Endodermal cell (in vitro differentiated cells): ENCODE measurements at regions not wholly inside any gene's neighbourhood (a gene's known extent, or its start where the extent isn't known, plus 50 kb on each side); places are given as distances from the start of the nearest gene placed in this dataset.

Source experiments
- DNase-seq: peaks from one replicate; pipeline ENCODE4 v3.0.0-alpha.2; 2017
- H3K27ac ChIP-seq: 2 replicates; pipeline ENCODE4 v1.5.1; 2013; ENCODE audit warnings: mild to moderate bottlenecking, low read depth, low read length, moderate library complexity
- H3K27me3 ChIP-seq: 2 replicates; pipeline ENCODE4 v1.6.1; 2013; ENCODE audit warnings: mild to moderate bottlenecking, low read length, moderate library complexity; ENCODE audit not compliant: insufficient read depth, control insufficient read depth, poor library complexity, severe bottlenecking
- H3K36me3 ChIP-seq: 2 replicates; pipeline ENCODE4 v1.7.0; 2013; ENCODE audit warnings: mild to moderate bottlenecking, low read length, moderate library complexity; ENCODE audit not compliant: control insufficient read depth, insufficient read depth
- H3K4me1 ChIP-seq: one replicate; pipeline ENCODE4 v1.7.0; 2013; ENCODE audit warnings: low read length; ENCODE audit not compliant: control insufficient read depth, insufficient read depth
- H3K4me3 ChIP-seq: 2 replicates; pipeline ENCODE4 v1.5.1; 2013; ENCODE audit warnings: mild to moderate bottlenecking, low read length, moderate library complexity
- H3K9ac ChIP-seq: 2 replicates; pipeline ENCODE4 v1.6.1; 2013; ENCODE audit warnings: mild to moderate bottlenecking, low read length, moderate library complexity; ENCODE audit not compliant: poor library complexity, severe bottlenecking; ENCODE audit errors: extremely low read depth
- H3K9me3 ChIP-seq: 2 replicates; pipeline ENCODE4 v1.6.1; 2013; ENCODE audit warnings: mild to moderate bottlenecking, low read length, moderate library complexity; ENCODE audit not compliant: control insufficient read depth
- H3K27ac Mint-ChIP-seq: 2 replicates; pipeline ENCODE4 v1.8.0; 2020; ENCODE audit warnings: mixed read lengths
- H3K27me3 Mint-ChIP-seq: 2 replicates; pipeline ENCODE4 v1.8.0; 2021; ENCODE audit warnings: mild to moderate bottlenecking, mixed read lengths; ENCODE audit not compliant: insufficient read depth
- H3K36me3 Mint-ChIP-seq: 2 replicates; pipeline ENCODE4 v1.8.0; 2020; ENCODE audit warnings: low read depth, mixed read lengths
- H3K4me1 Mint-ChIP-seq: 2 replicates; pipeline ENCODE4 v1.8.0; 2020; ENCODE audit warnings: mixed read lengths
- H3K4me3 Mint-ChIP-seq: 2 replicates; pipeline ENCODE4 v1.8.0; 2020; ENCODE audit warnings: mild to moderate bottlenecking, moderate library complexity, mixed read lengths
- H3K9me3 Mint-ChIP-seq: 2 replicates; pipeline ENCODE4 v1.8.0; 2020; ENCODE audit warnings: mild to moderate bottlenecking, mixed read lengths
- CTCF ChIP-seq: fragments of 200-600 bp; sonication (generic); conservative IDR thresholded peaks from 2 replicates; pipeline ENCODE4 v1.5.0; 2021; ENCODE audit warnings: antibody characterized with exemption, mild to moderate bottlenecking
- WGBS, 2 experiments: methylation state at CpG; one replicate each; pipeline versions ENCODE4 v1.1.5 to v1.1.7; 2013; ENCODE audit warnings: missing lambda C conversion rate in 2 of 2, mixed read lengths in 1 of 2; ENCODE audit not compliant: insufficient coverage in 1 of 2, insufficient read length in 1 of 2; 5-methylcytosine and 5-hydroxymethylcytosine counted together

DNA sequence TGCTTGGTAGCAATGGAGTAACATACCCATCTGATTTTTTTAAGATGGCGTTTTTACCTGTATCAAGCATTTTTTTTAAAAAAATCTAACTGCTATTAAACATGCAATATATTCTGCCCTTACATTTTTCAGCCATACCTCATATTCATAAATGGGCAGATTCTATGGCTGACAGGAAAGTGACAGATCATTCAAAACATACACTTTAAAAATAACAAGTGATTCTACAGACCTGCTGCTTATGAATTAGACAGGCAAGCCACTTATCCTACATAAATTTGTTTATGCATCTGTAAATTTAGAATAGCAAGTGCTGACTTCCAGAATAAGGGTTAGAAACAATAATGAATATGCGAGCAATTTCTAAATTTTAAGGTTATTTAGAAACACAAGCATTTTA, 82.7 kb downstream of the TBXT start:
- Mint-ChIP-seq H3K27ac (no peak overlapping the region), H3K4me3 (no peak overlapping the region), H3K27me3 (no peaks in the 10 kb centered on the region), H3K36me3 (no peaks in the 10 kb centered on the region), H3K9me3 (no peaks in the 10 kb centered on the region), H3K4me1 (no peaks in the 10 kb centered on the region)
- WGBS, 2 experiments, result 80 to 87% methylated on average over 2 of the region's 2 CpGs
- TF ChIP-seq CTCF, result no peak
- Histone ChIP-seq H3K9ac (no peak overlapping the region), H3K9me3 (no peaks in the 10 kb centered on the region), H3K27me3 (no peaks in the 10 kb centered on the region), H3K27ac (no peak overlapping the region), H3K4me3 (no peak overlapping the region), H3K36me3 (no peaks in the 10 kb centered on the region), H3K4me1 (no peaks in the 10 kb centered on the region)
- no peak for DNase-seq

GRCh38 chr6:166079841-166080240, 87.8 kb downstream of the TBXT start:
- H3K27ac Mint-ChIP-seq, result no peak overlapping the region
- Histone ChIP-seq H3K4me1 (no peaks in the 10 kb centered on the region), H3K36me3 (no peaks in the 10 kb centered on the region), H3K9ac (no peak overlapping the region), H3K4me3 (no peak overlapping the region), H3K27me3 (no peaks in the 10 kb centered on the region), H3K9me3 (no peaks in the 10 kb centered on the region), H3K27ac (no peak overlapping the region)
- DNase-seq, result no peak
- no peaks in the 10 kb centered on the region for H3K4me1 Mint-ChIP-seq
- H3K27me3 Mint-ChIP-seq, result no peaks in the 10 kb centered on the region
- no peak overlapping the region for H3K4me3 Mint-ChIP-seq
- TF ChIP-seq CTCF, result no peak
- WGBS, 2 experiments, result 94 to 98% methylated on average over 4 to 6 of the region's 6 CpGs
- H3K36me3 Mint-ChIP-seq, result no peaks in the 10 kb centered on the region
- no peaks in the 10 kb centered on the region for H3K9me3 Mint-ChIP-seq

- DNase-seq, result no peak
These were observed 89.4 kb downstream of the TBXT start for GRCh38 chr6:166078294-166078693.

More at GRCh38 chr6:166078294-166078693, 89.4 kb downstream of the TBXT start:
- Mint-ChIP-seq H3K9me3 (no peaks in the 10 kb centered on the region), H3K27me3 (no peaks in the 10 kb centered on the region), H3K27ac (no peak overlapping the region), H3K4me3 (no peak overlapping the region), H3K4me1 (no peaks in the 10 kb centered on the region), H3K36me3 (no peaks in the 10 kb centered on the region)
- Histone ChIP-seq H3K36me3 (no peaks in the 10 kb centered on the region), H3K4me3 (no peak overlapping the region), H3K9ac (no peak overlapping the region), H3K9me3 (no peaks in the 10 kb centered on the region), H3K4me1 (no peaks in the 10 kb centered on the region), H3K27me3 (no peaks in the 10 kb centered on the region), H3K27ac (no peak overlapping the region)
- TF ChIP-seq CTCF, result no peak
- 86 to 93% methylated on average over 3 of the region's 3 CpGs for WGBS, 2 experiments
